T-helper 1 cell (primary cell): ENCODE measurements at regions not wholly inside any gene's neighbourhood (a gene's known extent, or its start where the extent isn't known, plus 50 kb on each side); places are given as distances from the start of the nearest gene placed in this dataset.
"Not testable (repeated sequence)": the region's sequence is repeated elsewhere in the genome, so short reads cannot be mapped to it uniquely, and the experiment has no call there.

Experiments
- DNase-seq, 5 donors: peaks; one replicate each; pipeline ENCODE4 v3.0.0-alpha.2; 2012 to 2020

DNA sequence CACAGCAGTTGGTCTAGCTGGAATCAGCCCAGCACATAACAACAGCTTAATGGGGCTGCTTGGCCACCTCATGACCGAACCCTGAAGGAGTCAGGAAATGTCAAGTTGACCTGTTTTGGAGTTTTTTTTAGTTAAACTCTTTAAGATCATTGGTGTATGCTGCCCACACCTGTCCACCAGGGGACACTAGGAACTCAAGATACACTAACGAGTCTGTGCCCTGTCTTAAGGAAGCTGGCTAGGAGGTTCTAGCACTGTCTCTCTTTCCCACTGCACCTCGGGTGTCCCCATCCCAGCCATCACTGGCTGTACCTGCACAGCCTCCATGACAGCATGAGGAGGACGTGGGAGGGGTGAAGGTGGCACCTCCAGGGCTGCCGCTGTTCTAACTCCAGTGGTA is 364.9 kb upstream of the SOX1 start:
- not testable (repeated sequence) for DNase-seq
